K562 (cell line): ENCODE measurements at regions not wholly inside any gene's neighbourhood (a gene's known extent, or its start where the extent isn't known, plus 50 kb on each side); places are given as distances from the start of the nearest gene placed in this dataset.

Source experiments
- ATAC-seq: fragments of 200-7000 bp; cut with Tn5 transposase; 3 replicates; pipeline ENCODE4 v1.9.1; 2020; ENCODE audit warnings: moderate library complexity
- BruUV-seq: library from RNA; stranded (reverse); fragments of 400-500 nt; replicated peaks from 2 replicates; lab custom pipeline; 2021; lab: Mats Ljungman, UMichigan
- CTCF ChIA-PET: fragments of 300-600 bp; formaldehyde crosslinking; extraction: SDS; loops from one replicate; lab custom pipeline; 2021; ENCODE audit warnings: low intra/inter-chr PET ratio; lab: Yijun Ruan, JAX
- POLR2A ChIA-PET: fragments of 300-600, 350-650 bp; sonication (Branson Sonifier 250); formaldehyde crosslinking; extraction: SDS; loops from one replicate; lab custom pipeline; 2021; ENCODE audit warnings: antibody characterized with exemption, inconsistent platforms; lab: Yijun Ruan, JAX
- DNase-seq, 4 experiments: peaks; one replicate each; pipeline versions ENCODE4 v3.0.0 to v3.0.0-alpha.2; 2011 to 2018; ENCODE audit warnings: low spot score in 3 of 4, mixed read lengths in 3 of 4; ENCODE audit errors: extremely low read depth in 1 of 4
- FAIRE-seq: peaks from 2 replicates; lab custom pipeline; 2011; peaks lifted over from hg19 to GRCh38; lab: Jason Lieb, UNC
- H2AFZ ChIP-seq: 2 replicates; pipeline ENCODE4 v1.6.0; 2011; ENCODE audit warnings: low read depth, low read length, control low read depth, inconsistent platforms
- H3K27ac ChIP-seq: fragments of 200-600 bp; 3 replicates; pipeline ENCODE4 v1.8.0; 2011; ENCODE audit warnings: low read depth, mild to moderate bottlenecking, control low read depth, inconsistent platforms, low read length, moderate library complexity, mixed read lengths; ENCODE audit errors: extremely low read depth
- H3K27me3 ChIP-seq, 2 experiments: fragments of 300-600 bp in 1 of 2; 2 replicates in 1 of 2; 3 replicates in 1 of 2; pipeline versions ENCODE4 v1.6.0 to v1.8.0; 2011; ENCODE audit warnings: inconsistent platforms in 2 of 2, low read length in 2 of 2, mild to moderate bottlenecking in 1 of 2, mixed read lengths in 1 of 2, moderate library complexity in 1 of 2; ENCODE audit not compliant: control insufficient read depth in 2 of 2, insufficient read depth in 2 of 2
- H3K36me3 ChIP-seq: fragments of 300-600 bp; 3 replicates; pipeline ENCODE4 v1.8.0; 2011; ENCODE audit warnings: mild to moderate bottlenecking, low read length, inconsistent platforms; ENCODE audit not compliant: control insufficient read depth, insufficient read depth
- H3K4me1 ChIP-seq, 2 experiments: fragments of 200-600 bp in 1 of 2; replicated peaks in 1 of 2; 2 replicates in 1 of 2; 3 replicates in 1 of 2; pipeline versions ENCODE4 v1.5.1 to v1.8.0; 2011; ENCODE audit warnings: inconsistent platforms in 2 of 2, low read length in 2 of 2, mild to moderate bottlenecking in 1 of 2, mixed read lengths in 1 of 2, moderate library complexity in 1 of 2; ENCODE audit not compliant: control insufficient read depth in 2 of 2, insufficient read depth in 2 of 2
- H3K4me2 ChIP-seq: 2 replicates; pipeline ENCODE4 v1.6.1; 2011; ENCODE audit warnings: low read length, control low read depth, inconsistent platforms, mixed read lengths; ENCODE audit not compliant: insufficient read depth
- H3K4me3 ChIP-seq: fragments of 200-600 bp; sonication (generic), shearing (Covaris generic); 2 replicates; pipeline ENCODE4 v1.5.1; 2016; ENCODE audit warnings: control low read depth, inconsistent platforms
- H3K79me2 ChIP-seq: fragments of 200-600 bp; 3 replicates; pipeline ENCODE4 v1.8.0; 2011; ENCODE audit warnings: low read length, inconsistent platforms; ENCODE audit not compliant: control insufficient read depth, insufficient read depth
- H3K9ac ChIP-seq, 2 experiments: 2 replicates each; pipeline versions ENCODE4 v1.6.0 to v1.6.1; 2011; ENCODE audit warnings: low read depth in 2 of 2, low read length in 2 of 2, control low read depth in 1 of 2, inconsistent platforms in 1 of 2, mild to moderate bottlenecking in 1 of 2, mixed read lengths in 1 of 2; ENCODE audit not compliant: insufficient read depth in 1 of 2
- H3K9me1 ChIP-seq: one replicate; pipeline ENCODE4 v1.6.0; 2011; ENCODE audit warnings: inconsistent platforms, mild to moderate bottlenecking, low read length, moderate library complexity; ENCODE audit not compliant: control insufficient read depth, insufficient read depth
- H3K9me3 ChIP-seq: replicated peaks from 2 replicates; pipeline ENCODE4 v1.5.1; 2011; ENCODE audit warnings: low read depth, low read length, inconsistent platforms; ENCODE audit not compliant: control insufficient read depth, insufficient read depth
- H4K20me1 ChIP-seq: replicated peaks from 2 replicates; pipeline ENCODE4 v1.6.1; 2011; ENCODE audit warnings: low read length, inconsistent platforms, mixed read lengths; ENCODE audit not compliant: control insufficient read depth, insufficient read depth
- BDP1 ChIP-seq: IDR thresholded peaks from 3 replicates; pipeline ENCODE4 v1.6.1; 2011; ENCODE audit not compliant: insufficient read length, insufficient read depth
- C11orf30 ChIP-seq: fragments of 450-650 bp; IDR thresholded peaks from 2 replicates; pipeline ENCODE4 v1.6.1; 2016; ENCODE audit warnings: low read depth, mild to moderate bottlenecking
- DDX20 ChIP-seq: fragments of 450-650 bp; IDR thresholded peaks from 2 replicates; pipeline ENCODE4 v1.6.1; 2016; ENCODE audit warnings: missing genetic modification characterization, low read depth, mild to moderate bottlenecking, missing compliant biosample characterization, moderate library complexity
- GATAD2B ChIP-seq: fragments of 450-650 bp; IDR thresholded peaks from 2 replicates; pipeline ENCODE4 v1.6.1; 2017; ENCODE audit warnings: mild to moderate bottlenecking, borderline replicate concordance
- HNRNPH1 ChIP-seq: fragments of 200-400 bp; formaldehyde crosslinking; optimal IDR thresholded peaks from 2 replicates; pipeline ENCODE3; 2017; ENCODE audit warnings: low read depth, mild to moderate bottlenecking, low read length, moderate library complexity
- NFIX ChIP-seq: fragments of 250-450 bp; sonication (Bioruptor Pico); IDR thresholded peaks from 2 replicates; pipeline ENCODE4 v1.4.0; 2020; ENCODE audit warnings: low read depth, mild to moderate bottlenecking, moderate library complexity
- TOE1 ChIP-seq, 2 experiments: fragments of 450-650 bp in 1 of 2; sonication (generic) in 1 of 2; formaldehyde crosslinking in 1 of 2; IDR thresholded peaks; 2 replicates each; pipeline versions ENCODE4 v1.7.1 to v1.8.0; 2016 to 2022; ENCODE audit warnings: borderline replicate concordance in 2 of 2, mild to moderate bottlenecking in 2 of 2, antibody characterized with exemption in 1 of 2, inconsistent platforms in 1 of 2, low read depth in 1 of 2, missing genetic modification reagents in 1 of 2, moderate library complexity in 1 of 2
- ZBTB7A ChIP-seq: IDR thresholded peaks from 2 replicates; pipeline ENCODE4 v1.6.1; 2011; ENCODE audit warnings: low read depth, mild to moderate bottlenecking, low read length, moderate library complexity, borderline replicate concordance; ENCODE audit not compliant: control insufficient read depth
- ZNF445 ChIP-seq: fragments of 250-450 bp; sonication (Bioruptor Pico); IDR thresholded peaks from 2 replicates; pipeline ENCODE4 v1.4.0; 2020; ENCODE audit warnings: low read depth, mild to moderate bottlenecking, moderate library complexity
- ZNF830 ChIP-seq: fragments of 250-450 bp; sonication (Bioruptor Pico); IDR thresholded peaks from 2 replicates; pipeline ENCODE4 v1.5.0; 2021; ENCODE audit warnings: mild to moderate bottlenecking
- WGBS: fragments of 100-300 bp; shearing (Covaris generic); methylation state at CpG from one replicate; pipeline ENCODE4 v1.1.6; 2016; ENCODE audit warnings: low coverage, mixed read lengths; ENCODE audit not compliant: insufficient coverage; ENCODE audit errors: missing lambda C conversion rate; 5-methylcytosine and 5-hydroxymethylcytosine counted together
- in situ Hi-C: fragments of 300-500 bp; cut with MboI; formaldehyde crosslinking; loops from 4 replicates; pipeline ENCODE4 v1.15.0; 2018; ENCODE audit warnings: inconsistent platforms, mixed read lengths
- intact Hi-C: fragments of 100-400 bp; cut with micrococcal nuclease; formaldehyde crosslinking; loops from 2 replicates; pipeline ENCODE4 v1.14.2; 2022
- TF ChIP-seq, protein P1 (sequence below): fragments of 450-650 bp; IDR thresholded peaks from 2 replicates; pipeline ENCODE4 v1.6.1; 2016
- TF ChIP-seq, protein P2 (sequence below): fragments of 250-450 bp; sonication (Bioruptor Pico); IDR thresholded peaks from 2 replicates; pipeline ENCODE4 v1.4.0; 2020
- TF ChIP-seq, protein P3 (sequence below): fragments of 250-450 bp; sonication (Bioruptor Pico); IDR thresholded peaks from 2 replicates; pipeline ENCODE4 v1.4.0; 2020

DNA sequence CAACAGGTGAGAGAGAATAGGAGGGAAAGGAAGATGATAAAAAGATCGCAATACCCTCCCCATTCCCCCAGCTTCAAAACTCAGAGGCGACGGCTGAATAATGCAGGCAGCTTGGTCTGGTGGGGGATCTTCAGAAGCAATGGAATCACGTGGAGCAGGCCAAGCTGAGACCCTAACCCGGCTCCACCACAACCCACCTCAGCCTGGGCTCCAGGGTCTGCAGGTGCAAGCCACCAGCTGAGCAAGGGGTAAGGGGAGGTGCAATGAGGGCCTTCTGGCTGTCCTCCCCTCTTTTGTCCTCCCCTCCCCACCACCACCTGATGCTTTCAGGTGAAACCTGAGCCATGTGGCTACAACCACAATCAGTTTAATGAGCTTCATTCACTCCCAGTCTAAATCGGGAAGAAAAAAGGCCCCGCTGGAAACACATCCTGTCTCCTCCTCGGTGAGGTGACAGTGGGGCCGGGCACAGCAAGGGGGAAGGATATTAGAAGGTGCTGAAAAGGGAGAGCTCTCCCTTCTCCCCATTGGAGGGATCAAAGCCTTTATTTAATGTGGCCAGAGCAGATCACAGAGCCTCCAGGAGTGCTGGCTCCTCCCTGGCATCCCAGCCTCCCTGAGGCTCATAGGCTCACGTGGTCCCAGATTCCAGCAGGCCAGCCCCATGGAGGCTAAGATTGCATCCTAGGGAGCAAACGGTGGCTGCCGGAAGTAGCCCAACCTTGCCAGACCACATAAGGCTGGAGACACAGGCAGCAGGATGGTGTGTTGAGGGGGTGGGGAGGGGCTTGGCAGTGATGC is 261.0 kb downstream of the SOX9 start:
- in situ Hi-C loops = no loop called here
- ChIA-PET CTCF (no interaction called here), POLR2A (interaction anchor here (0.6 kb wide), 2 partner anchors 27 to 1339 kb away, joined by 3 to 4 read pairs; no protein-coding TSS in a partner anchor)
- Histone ChIP-seq H3K4me2 (no peak overlapping the region), H3K4me3 (no peak overlapping the region), H3K4me1 (no peaks in the 10 kb centered on the region), H4K20me1 (no peaks in the 10 kb centered on the region), H3K9me3 (no peaks in the 10 kb centered on the region), H3K36me3 (no peaks in the 10 kb centered on the region), H3K9ac (no peak overlapping the region), H3K27me3 (no peaks in the 10 kb centered on the region; a peak in 1 of 5 replicates), H3K79me2 (no peaks in the 10 kb centered on the region), H3K27ac (no peak overlapping the region), H2AFZ (no peak overlapping the region), H3K9me1 (no peaks in the 10 kb centered on the region)
- WGBS = under 1% methylated on average over 9 of the region's 12 CpGs
- ATAC-seq (no peak), DNase-seq (no peak), FAIRE-seq (no peak)
- no TSS peak for BruUV-seq
- intact Hi-C loops = no loop called here
- TF ChIP-seq C11orf30 (no peak), GATAD2B (no peak), HNRNPH1 (no peak), ZNF830 (CRISPR knock-in tag) (no peak), NFIX (CRISPR knock-in tag) (no peak), ZBTB7A (no peak), TOE1 (IDR thresholded peaks at IDR 0.05; ENCODE audit: borderline replicate concordance) (no peak), TOE1 (CRISPR knock-in tag; IDR thresholded peaks at IDR 0.05; ENCODE audit: borderline replicate concordance, low read depth) (no peak), DDX20 (tag) (no peak), ZNF445 (no peak), BDP1 (no peak)
- TF ChIP-seq, protein P1, sequence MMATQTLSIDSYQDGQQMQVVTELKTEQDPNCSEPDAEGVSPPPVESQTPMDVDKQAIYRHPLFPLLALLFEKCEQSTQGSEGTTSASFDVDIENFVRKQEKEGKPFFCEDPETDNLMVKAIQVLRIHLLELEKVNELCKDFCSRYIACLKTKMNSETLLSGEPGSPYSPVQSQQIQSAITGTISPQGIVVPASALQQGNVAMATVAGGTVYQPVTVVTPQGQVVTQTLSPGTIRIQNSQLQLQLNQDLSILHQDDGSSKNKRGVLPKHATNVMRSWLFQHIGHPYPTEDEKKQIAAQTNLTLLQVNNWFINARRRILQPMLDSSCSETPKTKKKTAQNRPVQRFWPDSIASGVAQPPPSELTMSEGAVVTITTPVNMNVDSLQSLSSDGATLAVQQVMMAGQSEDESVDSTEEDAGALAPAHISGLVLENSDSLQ = no peak
- TF ChIP-seq, protein P2, sequence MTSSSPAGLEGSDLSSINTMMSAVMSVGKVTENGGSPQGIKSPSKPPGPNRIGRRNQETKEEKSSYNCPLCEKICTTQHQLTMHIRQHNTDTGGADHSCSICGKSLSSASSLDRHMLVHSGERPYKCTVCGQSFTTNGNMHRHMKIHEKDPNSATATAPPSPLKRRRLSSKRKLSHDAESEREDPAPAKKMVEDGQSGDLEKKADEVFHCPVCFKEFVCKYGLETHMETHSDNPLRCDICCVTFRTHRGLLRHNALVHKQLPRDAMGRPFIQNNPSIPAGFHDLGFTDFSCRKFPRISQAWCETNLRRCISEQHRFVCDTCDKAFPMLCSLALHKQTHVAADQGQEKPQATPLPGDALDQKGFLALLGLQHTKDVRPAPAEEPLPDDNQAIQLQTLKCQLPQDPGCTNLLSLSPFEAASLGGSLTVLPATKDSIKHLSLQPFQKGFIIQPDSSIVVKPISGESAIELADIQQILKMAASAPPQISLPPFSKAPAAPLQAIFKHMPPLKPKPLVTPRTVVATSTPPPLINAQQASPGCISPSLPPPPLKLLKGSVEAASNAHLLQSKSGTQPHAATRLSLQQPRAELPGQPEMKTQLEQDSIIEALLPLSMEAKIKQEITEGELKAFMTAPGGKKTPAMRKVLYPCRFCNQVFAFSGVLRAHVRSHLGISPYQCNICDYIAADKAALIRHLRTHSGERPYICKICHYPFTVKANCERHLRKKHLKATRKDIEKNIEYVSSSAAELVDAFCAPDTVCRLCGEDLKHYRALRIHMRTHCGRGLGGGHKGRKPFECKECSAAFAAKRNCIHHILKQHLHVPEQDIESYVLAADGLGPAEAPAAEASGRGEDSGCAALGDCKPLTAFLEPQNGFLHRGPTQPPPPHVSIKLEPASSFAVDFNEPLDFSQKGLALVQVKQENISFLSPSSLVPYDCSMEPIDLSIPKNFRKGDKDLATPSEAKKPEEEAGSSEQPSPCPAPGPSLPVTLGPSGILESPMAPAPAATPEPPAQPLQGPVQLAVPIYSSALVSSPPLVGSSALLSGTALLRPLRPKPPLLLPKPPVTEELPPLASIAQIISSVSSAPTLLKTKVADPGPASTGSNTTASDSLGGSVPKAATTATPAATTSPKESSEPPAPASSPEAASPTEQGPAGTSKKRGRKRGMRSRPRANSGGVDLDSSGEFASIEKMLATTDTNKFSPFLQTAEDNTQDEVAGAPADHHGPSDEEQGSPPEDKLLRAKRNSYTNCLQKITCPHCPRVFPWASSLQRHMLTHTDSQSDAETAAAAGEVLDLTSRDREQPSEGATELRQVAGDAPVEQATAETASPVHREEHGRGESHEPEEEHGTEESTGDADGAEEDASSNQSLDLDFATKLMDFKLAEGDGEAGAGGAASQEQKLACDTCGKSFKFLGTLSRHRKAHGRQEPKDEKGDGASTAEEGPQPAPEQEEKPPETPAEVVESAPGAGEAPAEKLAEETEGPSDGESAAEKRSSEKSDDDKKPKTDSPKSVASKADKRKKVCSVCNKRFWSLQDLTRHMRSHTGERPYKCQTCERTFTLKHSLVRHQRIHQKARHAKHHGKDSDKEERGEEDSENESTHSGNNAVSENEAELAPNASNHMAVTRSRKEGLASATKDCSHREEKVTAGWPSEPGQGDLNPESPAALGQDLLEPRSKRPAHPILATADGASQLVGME (CRISPR knock-in tag) = no peak
- TF ChIP-seq, protein P3, sequence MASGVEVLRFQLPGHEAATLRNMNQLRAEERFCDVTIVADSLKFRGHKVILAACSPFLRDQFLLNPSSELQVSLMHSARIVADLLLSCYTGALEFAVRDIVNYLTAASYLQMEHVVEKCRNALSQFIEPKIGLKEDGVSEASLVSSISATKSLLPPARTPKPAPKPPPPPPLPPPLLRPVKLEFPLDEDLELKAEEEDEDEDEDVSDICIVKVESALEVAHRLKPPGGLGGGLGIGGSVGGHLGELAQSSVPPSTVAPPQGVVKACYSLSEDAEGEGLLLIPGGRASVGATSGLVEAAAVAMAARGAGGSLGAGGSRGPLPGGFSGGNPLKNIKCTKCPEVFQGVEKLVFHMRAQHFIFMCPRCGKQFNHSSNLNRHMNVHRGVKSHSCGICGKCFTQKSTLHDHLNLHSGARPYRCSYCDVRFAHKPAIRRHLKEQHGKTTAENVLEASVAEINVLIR (CRISPR knock-in tag) = no peak
